ENCODE measurements at regions not wholly inside any gene's neighbourhood (a gene's known extent, or its start where the extent isn't known, plus 50 kb on each side); places are given as distances from the start of the nearest gene placed in this dataset.

DNA sequence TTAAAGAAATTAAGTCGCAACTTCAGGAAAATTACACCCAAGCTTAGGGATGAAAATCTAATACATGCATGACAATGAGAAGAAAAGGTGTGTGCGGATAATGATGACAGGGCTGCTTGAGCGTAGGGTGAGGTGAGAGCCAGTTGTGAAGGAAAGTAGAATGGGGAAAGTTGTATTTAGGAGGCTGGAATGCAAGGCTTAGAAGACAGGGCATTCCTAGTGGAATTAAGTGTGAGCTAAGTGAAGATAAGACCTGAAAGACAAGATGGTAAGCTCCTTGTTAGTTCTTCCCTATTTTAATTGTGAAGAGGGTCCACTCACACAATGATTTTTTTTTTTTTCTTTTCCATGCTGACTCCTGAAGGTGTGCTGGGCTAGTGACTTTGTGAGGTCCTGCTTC lies 519.5 kb upstream of the SALL1 start:
- no peaks in the 10 kb centered on the region for H3K9me3 ChIP-seq
- DNase-seq (ENCODE audit: low spot score in 2 of 2), result no peak
- H3K4me1 ChIP-seq, result no peaks in the 10 kb centered on the region
- no peaks in the 10 kb centered on the region for H3K36me3 ChIP-seq
- peaks cover 0 to 9% of the 10 kb centered on the region in 2 donors for H3K27me3 ChIP-seq
- TF ChIP-seq POLR2A (IDR thresholded peaks at IDR 0.05) (no peak), CTCF (IDR thresholded peaks at IDR 0.05) (no peak), POLR2AphosphoS5 (IDR thresholded peaks at IDR 0.05) (no peak)
- intact Hi-C loops (cut with DNase I; ENCODE audit: low total_unique reads), result no loop called here
- no peak overlapping the region for H3K4me3 ChIP-seq
- H3K27ac ChIP-seq, result no peak overlapping the region

DNA sequence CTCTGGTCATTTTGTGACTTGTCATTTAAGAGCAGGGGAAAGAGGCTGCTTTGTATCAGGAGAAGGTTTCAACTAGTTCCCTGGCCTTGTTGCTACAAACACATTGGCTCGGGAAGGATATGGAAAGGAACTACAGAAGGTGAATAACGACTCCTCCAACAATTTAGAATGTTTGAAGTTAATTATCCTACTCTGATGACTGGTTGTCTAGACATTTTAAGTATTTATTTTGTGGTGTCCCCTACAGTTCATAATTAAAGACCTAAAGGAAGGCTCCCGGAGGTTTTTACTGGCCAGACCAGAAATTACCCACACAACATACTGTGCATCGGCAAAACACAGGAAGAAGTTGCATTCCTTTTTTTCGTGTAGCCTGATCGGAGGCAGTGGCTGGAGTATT lies 515.8 kb upstream of the SALL1 start:
- Histone ChIP-seq H3K27ac (no peak overlapping the region), H3K36me3 (no peaks in the 10 kb centered on the region), H3K4me1 (no peaks in the 10 kb centered on the region), H3K27me3 (peaks cover 0 to 9% of the 10 kb centered on the region in 2 donors), H3K4me3 (no peak overlapping the region), H3K9me3 (no peaks in the 10 kb centered on the region)
- TF ChIP-seq POLR2A (IDR thresholded peaks at IDR 0.05), result no peak
- TF ChIP-seq POLR2AphosphoS5 (IDR thresholded peaks at IDR 0.05), result no peak
- no peak for TF ChIP-seq CTCF (IDR thresholded peaks at IDR 0.05)
- no peak for DNase-seq (ENCODE audit: low spot score in 2 of 2)
- intact Hi-C loops (cut with DNase I; ENCODE audit: low total_unique reads), result no loop called here

DNA sequence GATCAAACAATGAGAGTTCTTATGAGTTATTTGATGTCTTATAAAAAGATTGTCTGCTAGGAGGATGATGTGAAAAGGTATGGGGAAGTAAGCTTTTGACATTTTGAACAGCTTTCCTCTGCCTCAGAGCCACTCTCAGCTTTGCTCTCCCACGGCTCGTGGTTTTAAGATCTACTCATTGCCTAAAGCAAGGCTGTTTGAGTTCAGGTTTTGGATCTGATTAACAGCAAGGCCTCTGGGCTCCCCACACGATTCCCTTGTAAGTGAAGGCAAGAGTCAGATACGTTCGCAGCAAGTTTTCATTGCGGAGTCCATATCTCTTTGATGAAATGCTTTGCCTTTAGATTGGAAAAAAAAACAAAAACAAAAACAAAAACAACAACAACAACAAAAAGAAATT lies 515.0 kb upstream of the SALL1 start:
- Histone ChIP-seq H3K4me1 (no peaks in the 10 kb centered on the region), H3K27me3 (peaks cover 0 to 9% of the 10 kb centered on the region in 2 donors), H3K4me3 (no peak overlapping the region), H3K27ac (no peak overlapping the region), H3K9me3 (no peaks in the 10 kb centered on the region), H3K36me3 (no peaks in the 10 kb centered on the region)
- no peak for TF ChIP-seq POLR2AphosphoS5 (IDR thresholded peaks at IDR 0.05)
- TF ChIP-seq POLR2A (IDR thresholded peaks at IDR 0.05), result no peak
- no peak for TF ChIP-seq CTCF (IDR thresholded peaks at IDR 0.05)
- intact Hi-C loops (cut with DNase I; ENCODE audit: low total_unique reads), result no loop called here
- DNase-seq (ENCODE audit: low spot score in 2 of 2), result no peak

DNA sequence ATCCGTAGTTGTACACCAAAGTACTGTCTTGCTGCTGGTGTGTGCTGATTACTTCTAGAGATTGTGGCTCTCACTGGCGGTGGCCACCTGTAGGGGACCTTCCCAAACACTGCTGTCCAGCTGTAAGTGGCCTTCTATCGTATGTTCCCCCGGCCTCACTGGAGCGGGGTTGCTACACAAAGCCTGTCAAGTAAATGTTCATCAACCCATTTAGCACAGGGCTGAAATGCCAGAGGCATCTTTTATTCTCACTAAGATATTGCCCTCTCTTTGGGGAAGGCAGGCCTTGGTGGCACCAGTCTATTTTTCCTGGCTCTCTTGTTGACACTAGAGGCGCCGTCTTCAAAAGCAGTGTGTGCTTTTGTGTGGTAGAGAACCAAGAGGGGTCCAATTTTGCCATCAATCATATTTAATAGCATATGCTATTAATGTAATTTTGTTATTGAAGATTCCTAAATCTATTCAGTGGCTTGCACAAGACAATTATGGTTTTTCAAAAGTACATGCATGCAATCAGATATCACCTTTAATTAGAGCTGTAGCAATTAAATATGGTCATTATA lies 514.4 kb upstream of the SALL1 start:
- Histone ChIP-seq H3K4me1 (no peaks in the 10 kb centered on the region), H3K9me3 (no peaks in the 10 kb centered on the region), H3K4me3 (no peak overlapping the region), H3K36me3 (no peaks in the 10 kb centered on the region), H3K27me3 (peaks cover 0 to 9% of the 10 kb centered on the region in 2 donors), H3K27ac (no peak overlapping the region)
- TF ChIP-seq POLR2AphosphoS5 (IDR thresholded peaks at IDR 0.05) (no peak), POLR2A (IDR thresholded peaks at IDR 0.05) (no peak), CTCF (IDR thresholded peaks at IDR 0.05) (no peak)
- intact Hi-C loops (cut with DNase I; ENCODE audit: low total_unique reads), result no loop called here
- DNase-seq (ENCODE audit: low spot score in 2 of 2), result no peak

DNA sequence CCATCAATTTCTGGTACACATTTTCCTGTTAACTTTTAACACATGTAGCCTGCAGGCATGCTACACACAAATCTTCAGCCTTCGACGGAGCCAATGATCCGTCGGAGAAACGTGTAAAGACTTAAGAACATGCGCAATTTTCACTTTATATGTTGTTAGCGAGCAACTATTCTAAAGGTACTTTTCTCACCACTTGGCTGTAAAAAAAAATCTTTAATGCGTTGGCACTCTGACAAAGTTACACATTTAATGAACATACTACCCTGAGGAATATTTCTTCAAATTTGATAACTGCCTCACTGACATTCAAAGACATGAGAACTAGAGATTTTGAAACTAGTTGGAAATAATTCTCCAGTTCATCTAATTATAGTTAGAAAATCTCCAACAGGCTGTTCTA lies 507.5 kb upstream of the SALL1 start:
- no peaks in the 10 kb centered on the region for H3K27me3 ChIP-seq
- no peak for DNase-seq (ENCODE audit: low spot score in 2 of 2)

More for the DNA sequence above, 507.5 kb upstream of the SALL1 start:
- intact Hi-C loops (cut with DNase I; ENCODE audit: low total_unique reads), result no loop called here
- TF ChIP-seq POLR2AphosphoS5 (IDR thresholded peaks at IDR 0.05), result no peak
- TF ChIP-seq POLR2A (IDR thresholded peaks at IDR 0.05), result no peak
- TF ChIP-seq CTCF (IDR thresholded peaks at IDR 0.05), result no peak
- H3K4me1 ChIP-seq, result no peaks in the 10 kb centered on the region
- H3K9me3 ChIP-seq, result no peaks in the 10 kb centered on the region
- no peak overlapping the region for H3K27ac ChIP-seq
- H3K4me3 ChIP-seq, result no peak overlapping the region
- no peaks in the 10 kb centered on the region for H3K36me3 ChIP-seq

All from breast epithelium (tissue), 4 donors.